Endothelial cell (in vitro differentiated cells): ENCODE measurements at regions not wholly inside any gene's neighbourhood (a gene's known extent, or its start where the extent isn't known, plus 50 kb on each side); places are given as distances from the start of the nearest gene placed in this dataset.

Experiments
- DNase-seq: peaks from one replicate; pipeline ENCODE4 v3.0.0; 2021; ENCODE audit warnings: low spot score
- H3K27ac Mint-ChIP-seq: one replicate; pipeline ENCODE4 v1.8.0; 2021; ENCODE audit warnings: mixed read lengths, inconsistent platforms; ENCODE audit not compliant: unreplicated experiment
- H3K27me3 Mint-ChIP-seq: one replicate; pipeline ENCODE4 v1.8.0; 2021; ENCODE audit warnings: mild to moderate bottlenecking, moderate library complexity, mixed read lengths, inconsistent platforms; ENCODE audit not compliant: unreplicated experiment
- H3K36me3 Mint-ChIP-seq: one replicate; pipeline ENCODE4 v1.8.0; 2021; ENCODE audit warnings: mild to moderate bottlenecking, low read depth, mixed read lengths, inconsistent platforms; ENCODE audit not compliant: unreplicated experiment
- H3K4me1 Mint-ChIP-seq: one replicate; pipeline ENCODE4 v1.8.0; 2021; ENCODE audit warnings: mild to moderate bottlenecking, mixed read lengths, inconsistent platforms; ENCODE audit not compliant: unreplicated experiment
- H3K4me3 Mint-ChIP-seq: one replicate; pipeline ENCODE4 v1.8.0; 2021; ENCODE audit warnings: mild to moderate bottlenecking, mixed read lengths, inconsistent platforms; ENCODE audit not compliant: unreplicated experiment
- H3K9me3 Mint-ChIP-seq: one replicate; pipeline ENCODE4 v1.8.0; 2021; ENCODE audit warnings: mixed read lengths, inconsistent platforms; ENCODE audit not compliant: unreplicated experiment
- TF ChIP-seq, protein P1 (sequence below): fragments of 200-600 bp; sonication (generic); IDR thresholded peaks from one replicate; pipeline ENCODE4 v1.5.0; 2021; ENCODE audit warnings: antibody characterized with exemption; ENCODE audit not compliant: unreplicated experiment

DNA sequence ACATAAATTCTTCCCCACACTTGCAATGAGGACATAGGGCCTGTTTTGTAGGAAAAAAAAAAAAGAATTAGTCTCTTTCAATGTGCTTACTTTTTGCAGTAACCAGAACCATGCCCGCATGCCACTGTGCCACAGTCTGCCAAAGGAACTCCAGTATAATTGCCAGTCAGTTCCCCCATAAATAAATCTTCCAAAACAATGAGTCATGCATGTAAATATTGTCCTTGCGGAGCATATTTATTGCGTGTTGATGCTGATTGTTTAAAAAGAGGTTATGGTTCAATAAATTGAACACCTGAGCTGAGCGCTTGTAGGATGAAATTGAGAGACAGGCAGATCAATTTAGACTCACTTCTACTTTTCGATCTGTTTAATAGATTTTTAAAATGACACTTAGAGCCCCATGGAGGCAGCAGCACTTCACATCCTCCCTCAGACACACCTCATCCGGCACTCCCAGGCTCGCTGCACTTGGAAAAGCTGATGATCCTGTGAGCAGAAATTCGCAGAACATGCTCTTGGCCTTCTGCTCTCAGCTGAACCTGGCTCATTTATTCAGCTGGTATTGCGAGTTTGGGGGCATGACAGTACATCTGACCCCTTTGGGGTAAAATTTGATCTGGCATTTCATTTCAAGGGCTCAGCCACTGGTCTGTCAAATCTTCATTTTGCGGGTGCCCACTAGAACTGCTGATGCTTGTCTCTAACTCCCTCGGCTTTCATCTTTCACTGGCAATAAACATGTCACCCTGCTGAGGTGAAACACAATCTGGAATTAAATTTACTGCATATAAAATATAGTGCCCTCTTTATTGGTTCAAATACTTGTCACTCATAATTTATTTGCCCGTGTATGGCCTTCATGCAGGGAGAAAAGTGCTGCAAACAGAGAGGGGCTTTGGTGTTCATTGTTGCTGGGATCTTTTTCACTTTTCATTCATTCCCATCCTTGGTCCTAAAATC is 371.1 kb upstream of the POU3F2 start:
- no peaks in the 10 kb centered on the region for H3K9me3 Mint-ChIP-seq
- H3K27ac Mint-ChIP-seq = no peak overlapping the region
- no peaks in the 10 kb centered on the region for H3K27me3 Mint-ChIP-seq
- no peak overlapping the region for H3K4me3 Mint-ChIP-seq
- no peak for DNase-seq
- no peaks in the 10 kb centered on the region for H3K4me1 Mint-ChIP-seq
- no peaks in the 10 kb centered on the region for H3K36me3 Mint-ChIP-seq
- TF ChIP-seq, protein P1, sequence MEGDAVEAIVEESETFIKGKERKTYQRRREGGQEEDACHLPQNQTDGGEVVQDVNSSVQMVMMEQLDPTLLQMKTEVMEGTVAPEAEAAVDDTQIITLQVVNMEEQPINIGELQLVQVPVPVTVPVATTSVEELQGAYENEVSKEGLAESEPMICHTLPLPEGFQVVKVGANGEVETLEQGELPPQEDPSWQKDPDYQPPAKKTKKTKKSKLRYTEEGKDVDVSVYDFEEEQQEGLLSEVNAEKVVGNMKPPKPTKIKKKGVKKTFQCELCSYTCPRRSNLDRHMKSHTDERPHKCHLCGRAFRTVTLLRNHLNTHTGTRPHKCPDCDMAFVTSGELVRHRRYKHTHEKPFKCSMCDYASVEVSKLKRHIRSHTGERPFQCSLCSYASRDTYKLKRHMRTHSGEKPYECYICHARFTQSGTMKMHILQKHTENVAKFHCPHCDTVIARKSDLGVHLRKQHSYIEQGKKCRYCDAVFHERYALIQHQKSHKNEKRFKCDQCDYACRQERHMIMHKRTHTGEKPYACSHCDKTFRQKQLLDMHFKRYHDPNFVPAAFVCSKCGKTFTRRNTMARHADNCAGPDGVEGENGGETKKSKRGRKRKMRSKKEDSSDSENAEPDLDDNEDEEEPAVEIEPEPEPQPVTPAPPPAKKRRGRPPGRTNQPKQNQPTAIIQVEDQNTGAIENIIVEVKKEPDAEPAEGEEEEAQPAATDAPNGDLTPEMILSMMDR = no peak

DNA sequence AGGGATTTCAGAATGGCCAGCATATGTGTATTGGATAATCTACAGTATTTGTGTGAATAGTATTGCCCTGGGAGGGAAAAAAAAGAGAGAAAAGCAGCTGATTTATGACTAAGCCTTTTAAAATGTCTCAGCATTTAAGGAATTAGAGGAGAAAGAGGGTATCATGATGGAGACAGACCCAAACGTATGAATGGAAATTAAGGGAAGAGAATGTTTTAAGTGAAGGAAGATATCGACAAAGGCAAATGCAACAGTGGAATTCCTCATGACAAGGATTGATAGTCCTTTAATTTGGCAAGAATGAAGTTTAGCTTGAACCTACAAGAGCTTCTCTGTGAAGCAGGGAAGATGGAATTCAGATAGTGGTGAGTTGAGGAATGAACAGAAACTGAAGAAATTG is 367.3 kb upstream of the POU3F2 start:
- no peak overlapping the region for H3K4me3 Mint-ChIP-seq
- no peaks in the 10 kb centered on the region for H3K36me3 Mint-ChIP-seq
- H3K27ac Mint-ChIP-seq = no peak overlapping the region
- no peaks in the 10 kb centered on the region for H3K4me1 Mint-ChIP-seq
- no peak for DNase-seq
- H3K9me3 Mint-ChIP-seq = no peaks in the 10 kb centered on the region
- no peaks in the 10 kb centered on the region for H3K27me3 Mint-ChIP-seq
- TF ChIP-seq, protein P1 = no peak

DNA sequence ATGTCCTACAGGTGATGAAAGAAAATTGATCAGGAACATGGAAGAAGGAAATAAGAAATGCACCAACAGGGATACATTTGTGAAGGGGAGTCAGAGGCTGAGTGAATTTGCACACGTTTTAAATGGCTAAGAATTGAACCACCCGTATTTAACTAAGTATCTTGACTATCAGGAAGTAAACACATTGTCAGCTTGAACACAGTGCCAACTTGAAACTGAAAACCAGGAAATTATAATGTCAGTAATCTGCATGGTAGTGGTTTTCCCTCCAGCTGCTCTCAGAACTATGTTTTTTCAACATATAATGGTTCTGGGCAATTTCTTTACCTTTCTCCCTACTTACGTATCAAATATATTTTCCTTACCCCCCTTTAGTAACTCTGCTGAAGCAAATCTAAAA is 366.5 kb upstream of the POU3F2 start:
- no peak overlapping the region for H3K4me3 Mint-ChIP-seq
- no peak for DNase-seq
- no peaks in the 10 kb centered on the region for H3K27me3 Mint-ChIP-seq
- TF ChIP-seq, protein P1 = no peak
- H3K36me3 Mint-ChIP-seq = no peaks in the 10 kb centered on the region
- no peaks in the 10 kb centered on the region for H3K4me1 Mint-ChIP-seq
- H3K9me3 Mint-ChIP-seq = no peaks in the 10 kb centered on the region
- no peak overlapping the region for H3K27ac Mint-ChIP-seq

DNA sequence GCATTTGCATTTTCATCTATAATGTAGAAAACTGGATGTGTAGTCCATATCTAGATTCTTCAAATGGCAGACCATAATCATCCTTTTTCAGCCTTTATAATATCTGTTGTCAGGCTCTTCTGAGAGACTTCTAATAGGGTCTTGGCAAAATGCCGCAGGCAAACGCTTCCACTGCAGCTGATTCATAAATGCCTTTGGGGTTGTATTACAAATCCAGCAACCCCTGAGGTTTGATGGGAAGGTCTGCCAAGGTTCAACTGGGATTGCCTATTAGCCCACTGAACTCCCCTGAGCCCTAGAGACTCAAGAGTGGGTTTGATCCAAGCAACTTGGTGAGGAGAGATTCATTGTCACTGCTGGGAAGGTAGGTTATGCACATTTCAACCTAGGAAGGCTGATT is 365.2 kb upstream of the POU3F2 start:
- DNase-seq = no peak
- H3K4me1 Mint-ChIP-seq = no peaks in the 10 kb centered on the region
- no peaks in the 10 kb centered on the region for H3K36me3 Mint-ChIP-seq
- H3K9me3 Mint-ChIP-seq = no peaks in the 10 kb centered on the region
- H3K27ac Mint-ChIP-seq = no peak overlapping the region
- H3K4me3 Mint-ChIP-seq = no peak overlapping the region
- TF ChIP-seq, protein P1 = no peak
- H3K27me3 Mint-ChIP-seq = no peaks in the 10 kb centered on the region

DNA sequence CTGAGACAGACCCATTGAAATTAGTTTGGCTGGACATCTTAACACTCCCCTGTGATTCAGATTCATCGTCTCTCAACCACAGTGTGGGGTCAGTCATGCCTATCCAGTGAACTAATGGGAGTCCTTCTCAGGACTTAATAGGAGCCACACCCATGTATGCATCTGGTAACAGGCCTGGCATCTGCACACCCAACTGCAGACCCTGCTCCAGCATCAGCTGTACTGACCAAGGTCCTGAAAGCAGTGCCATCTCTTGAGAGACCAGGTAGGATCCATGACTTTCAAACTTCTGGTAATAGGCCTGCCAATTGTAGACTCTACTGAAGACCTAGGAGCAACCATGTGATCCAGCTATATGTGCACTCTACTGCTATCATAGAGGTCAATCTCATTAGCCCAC is 363.6 kb upstream of the POU3F2 start:
- H3K9me3 Mint-ChIP-seq = no peaks in the 10 kb centered on the region
- no peaks in the 10 kb centered on the region for H3K36me3 Mint-ChIP-seq

More for the DNA sequence above, 363.6 kb upstream of the POU3F2 start:
- TF ChIP-seq, protein P1 = no peak
- H3K4me3 Mint-ChIP-seq = no peak overlapping the region
- DNase-seq = no peak
- no peaks in the 10 kb centered on the region for H3K4me1 Mint-ChIP-seq
- no peak overlapping the region for H3K27ac Mint-ChIP-seq
- H3K27me3 Mint-ChIP-seq = no peaks in the 10 kb centered on the region
